HG03095 (cell line): ENCODE measurements at regions not wholly inside any gene's neighbourhood (a gene's known extent, or its start where the extent isn't known, plus 50 kb on each side); places are given as distances from the start of the nearest gene placed in this dataset.
"Not testable (repeated sequence)": the region's sequence is repeated elsewhere in the genome, so short reads cannot be mapped to it uniquely, and the experiment has no call there.

Experiments used
- ATAC-seq: cut with Tn5 transposase; IDR thresholded peaks from one replicate; pipeline ENCODE4 v1.9.1; 2021; ENCODE audit warnings: moderate library complexity; ENCODE audit not compliant: unreplicated experiment

- no peak for ATAC-seq
Observed at GRCh38 chr6:22738194-22738593, 168.8 kb downstream of the HDGFL1 start.

DNA sequence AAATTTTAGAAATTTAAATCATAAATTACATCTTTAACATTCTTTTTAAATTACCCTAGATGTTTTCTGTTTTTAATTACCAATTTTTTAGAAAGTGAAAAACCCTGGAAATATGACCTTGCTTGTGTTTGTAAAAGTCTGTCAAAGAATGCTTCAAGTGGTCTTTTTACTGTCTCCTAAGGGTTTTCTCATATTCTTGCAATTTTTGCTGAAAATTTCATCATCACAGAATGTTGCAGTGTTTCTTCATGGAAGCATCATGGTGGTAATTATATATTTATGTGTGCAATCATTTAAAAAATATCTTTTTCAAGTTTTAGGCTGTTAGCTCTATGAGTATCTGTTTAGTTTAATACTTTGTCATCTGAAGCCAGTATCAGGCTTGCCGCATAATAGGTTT lies 178.2 kb downstream of the HDGFL1 start:
- ATAC-seq, result no peak

DNA sequence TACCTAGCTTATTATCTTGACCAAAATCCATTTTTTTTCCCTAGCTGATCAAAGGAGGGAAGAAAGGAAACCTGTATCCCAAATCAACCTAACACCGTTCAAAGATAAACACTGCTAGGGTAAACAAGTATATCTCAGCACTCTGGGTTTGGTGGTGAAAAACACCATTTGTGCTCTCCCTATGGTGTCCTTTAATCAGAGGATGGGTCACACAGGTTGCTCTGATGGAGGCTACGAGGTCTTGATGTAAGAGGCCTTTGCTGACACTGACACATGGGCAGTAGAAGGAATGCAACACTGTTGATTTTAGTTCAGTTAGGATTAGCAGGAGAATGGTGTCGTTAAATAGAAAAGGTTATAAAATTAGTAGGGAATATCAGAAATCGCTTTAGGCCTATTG lies 179.3 kb downstream of the HDGFL1 start:
- no peak for ATAC-seq

DNA sequence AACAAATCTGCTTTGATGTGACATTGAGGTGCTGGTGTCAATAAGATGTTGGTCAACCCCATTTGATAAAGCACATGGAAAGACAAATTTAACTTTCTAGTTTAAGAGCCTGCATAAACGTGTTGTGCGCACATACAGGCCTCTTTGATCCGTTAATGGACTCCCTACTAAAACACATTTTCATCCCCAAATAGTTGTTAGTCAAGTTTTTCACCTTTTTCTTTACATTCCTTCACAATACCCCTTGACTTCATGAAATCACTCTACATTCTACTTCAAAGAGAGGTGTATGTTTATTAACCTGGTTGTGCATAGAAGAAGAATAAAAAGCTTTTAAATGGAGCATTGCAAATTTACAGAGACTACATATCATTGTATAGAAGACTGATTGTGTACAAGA lies 180.3 kb downstream of the HDGFL1 start:
- no peak for ATAC-seq

GRCh38 chr6:22751223-22751622 lies 181.9 kb downstream of the HDGFL1 start:
- ATAC-seq, result no peak

DNA sequence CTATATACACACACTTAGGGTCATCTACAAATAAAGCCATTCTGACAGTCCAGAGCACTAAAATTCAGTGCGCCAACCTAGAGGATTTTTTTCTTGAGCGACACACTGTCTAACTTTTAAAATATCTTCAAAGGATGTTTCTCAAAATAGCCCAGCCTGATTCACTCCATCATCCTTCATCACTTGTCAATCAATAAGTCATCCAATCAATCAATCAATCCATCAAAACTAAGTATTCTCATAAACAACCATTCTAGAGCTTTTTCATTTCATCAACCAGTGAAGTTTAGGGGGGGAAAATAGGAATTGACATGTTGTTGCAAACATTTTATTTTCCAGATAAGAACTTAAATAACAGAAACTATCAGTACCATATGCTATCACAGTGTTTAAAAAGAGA lies 183.2 kb downstream of the HDGFL1 start:
- ATAC-seq, result no peak

DNA sequence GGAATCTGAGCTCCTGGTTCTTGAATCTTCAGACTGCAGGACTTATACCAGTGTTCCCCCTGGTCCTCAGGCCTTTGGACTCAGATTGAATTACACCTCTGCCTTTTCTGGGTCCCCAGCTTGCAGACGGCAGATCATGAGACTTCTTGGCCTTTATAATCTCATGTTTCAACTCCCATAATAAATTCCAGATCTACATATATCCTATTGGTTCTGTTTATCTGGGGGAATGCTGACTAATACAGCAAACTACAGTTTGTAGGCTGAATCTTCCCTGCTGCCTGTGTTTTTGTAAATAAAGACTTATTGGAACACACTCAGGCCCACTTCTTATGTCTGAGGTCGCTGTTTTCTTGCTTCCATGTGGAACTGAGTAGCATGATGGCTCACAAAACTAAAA lies 184.7 kb downstream of the HDGFL1 start:
- ATAC-seq, result no peak

- no peak for ATAC-seq
Observed at GRCh38 chr6:22755605-22756004, 186.2 kb downstream of the HDGFL1 start.

DNA sequence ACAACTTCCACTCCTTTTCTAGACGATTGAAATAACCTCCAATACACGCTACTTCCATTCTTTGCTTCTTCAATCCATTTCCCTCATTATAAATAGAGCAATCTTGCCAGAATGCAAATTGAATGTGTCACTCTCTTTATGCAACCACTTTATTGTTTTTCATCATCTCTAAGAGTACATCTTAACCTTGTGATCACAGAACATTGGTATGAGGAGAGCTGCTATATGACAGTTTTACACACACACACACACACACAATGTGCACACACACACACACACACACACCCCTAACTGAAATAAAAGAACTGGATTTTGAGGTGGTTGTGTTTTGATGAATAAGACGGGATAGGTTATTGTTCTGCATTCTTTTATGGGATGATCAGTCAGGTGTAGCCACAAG lies 187.0 kb downstream of the HDGFL1 start:
- no peak for ATAC-seq

DNA sequence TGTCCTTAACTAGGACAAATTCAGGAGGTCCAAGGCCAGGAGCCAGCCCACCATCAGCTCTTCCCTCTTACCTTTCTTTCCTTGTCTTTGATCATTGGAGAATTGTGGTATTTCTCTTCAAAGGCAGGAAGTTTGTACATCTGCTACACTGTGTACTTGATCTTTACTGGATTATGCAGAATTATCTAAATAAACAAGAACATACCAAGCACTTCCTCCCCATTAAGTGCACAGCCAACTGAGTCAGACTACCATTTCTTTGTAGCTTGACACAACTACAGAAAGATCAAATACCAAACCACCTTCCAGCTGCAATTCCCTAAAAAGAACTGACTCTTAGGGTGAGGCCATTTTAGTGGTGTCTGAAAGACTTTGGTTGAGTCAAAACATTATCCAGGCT lies 195.1 kb downstream of the HDGFL1 start:
- ATAC-seq, result no peak

- ATAC-seq, result no peak
Observed at GRCh38 chr6:22765015-22765414, 195.6 kb downstream of the HDGFL1 start.

GRCh38 chr6:22766979-22767378 lies 197.6 kb downstream of the HDGFL1 start:
- no peak for ATAC-seq

- no peak for ATAC-seq
Observed at GRCh38 chr6:22770054-22770453, 200.7 kb downstream of the HDGFL1 start.

GRCh38 chr6:22774129-22774528 lies 204.8 kb downstream of the HDGFL1 start:
- no peak for ATAC-seq

DNA sequence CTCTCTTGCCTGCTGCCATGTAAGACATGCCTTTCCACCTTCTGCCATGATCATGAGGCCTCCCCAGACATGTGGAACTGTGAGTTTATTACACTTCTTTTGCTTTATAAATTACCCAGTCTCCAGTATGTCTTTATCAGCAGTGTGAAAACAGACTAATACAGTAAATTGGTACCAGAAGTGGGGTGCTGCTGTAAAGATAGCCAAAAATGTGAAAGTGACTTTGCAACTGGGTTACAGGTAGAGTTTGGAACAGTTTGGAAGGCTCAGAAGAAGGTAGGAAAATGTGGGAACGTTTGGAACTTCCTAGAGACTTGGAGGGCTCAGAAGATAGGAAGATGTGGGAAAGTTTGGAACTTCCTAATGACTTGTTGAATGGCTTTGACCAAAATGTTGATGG lies 209.1 kb downstream of the HDGFL1 start:
- not testable (repeated sequence) for ATAC-seq

GRCh38 chr6:22779062-22779461 lies 209.7 kb downstream of the HDGFL1 start:
- no peak for ATAC-seq

GRCh38 chr6:22783931-22784330 lies 214.6 kb downstream of the HDGFL1 start:
- no peak for ATAC-seq

DNA sequence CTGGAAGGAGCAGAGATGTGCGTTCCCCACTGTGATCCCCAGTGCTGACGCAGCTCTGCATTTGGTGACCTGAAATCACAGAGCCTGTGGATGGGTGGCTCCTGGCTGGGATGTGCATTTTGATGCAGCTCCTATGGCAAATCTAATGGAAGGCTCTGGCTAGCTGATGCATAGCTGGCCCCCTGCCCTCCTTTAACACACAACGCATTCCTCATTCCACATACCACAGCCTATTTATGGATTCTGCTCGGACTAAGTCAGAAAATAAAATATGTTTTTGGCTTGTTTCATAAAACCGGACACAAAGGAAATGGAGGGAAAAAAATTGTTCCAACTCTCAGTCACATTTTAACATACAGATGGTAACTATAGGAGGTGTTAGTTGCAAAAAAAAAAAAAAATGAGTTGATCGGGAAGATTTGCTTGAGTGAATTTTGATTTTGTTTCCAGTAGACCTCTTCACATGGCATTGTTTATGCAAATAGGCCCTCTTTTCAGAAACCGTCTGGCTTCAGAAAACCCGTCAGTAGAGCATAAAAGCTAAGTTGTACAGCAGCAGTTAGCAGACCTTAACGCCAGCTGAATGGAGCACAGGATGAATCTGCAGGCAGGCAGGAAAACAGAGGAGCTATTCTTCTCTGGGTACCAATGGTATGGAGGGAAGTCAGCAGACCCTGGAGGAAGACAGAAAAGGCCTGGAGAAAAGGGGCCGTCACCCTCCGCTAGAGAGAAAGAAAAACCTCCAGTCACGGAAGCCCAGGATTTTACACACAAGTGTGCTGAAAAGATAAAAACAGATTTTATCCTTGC lies 215.4 kb downstream of the HDGFL1 start:
- no peak for ATAC-seq

- ATAC-seq, result no peak
Observed at GRCh38 chr6:22788038-22788437, 218.7 kb downstream of the HDGFL1 start.

DNA sequence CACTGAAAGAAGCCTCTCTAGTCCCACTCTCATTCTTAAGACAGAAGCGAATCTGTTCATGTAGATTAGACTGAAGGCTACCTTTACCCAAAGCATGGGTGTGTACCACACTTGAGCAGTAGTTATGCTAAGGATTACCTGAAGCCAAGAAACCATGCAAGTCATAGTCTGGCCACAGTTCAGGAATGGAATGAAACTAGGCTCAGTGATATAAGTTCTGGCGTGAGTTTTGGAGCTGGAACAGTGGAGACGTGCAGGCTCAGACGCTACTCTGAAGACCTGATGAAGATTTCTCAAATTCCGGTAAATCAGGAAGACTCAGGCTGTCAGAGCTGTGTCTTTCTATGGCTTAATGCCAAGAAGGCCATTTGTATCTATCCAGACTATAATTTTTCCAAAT lies 219.9 kb downstream of the HDGFL1 start:
- ATAC-seq, result no peak

- no peak for ATAC-seq
Observed at GRCh38 chr6:22794844-22795243, 225.5 kb downstream of the HDGFL1 start.

DNA sequence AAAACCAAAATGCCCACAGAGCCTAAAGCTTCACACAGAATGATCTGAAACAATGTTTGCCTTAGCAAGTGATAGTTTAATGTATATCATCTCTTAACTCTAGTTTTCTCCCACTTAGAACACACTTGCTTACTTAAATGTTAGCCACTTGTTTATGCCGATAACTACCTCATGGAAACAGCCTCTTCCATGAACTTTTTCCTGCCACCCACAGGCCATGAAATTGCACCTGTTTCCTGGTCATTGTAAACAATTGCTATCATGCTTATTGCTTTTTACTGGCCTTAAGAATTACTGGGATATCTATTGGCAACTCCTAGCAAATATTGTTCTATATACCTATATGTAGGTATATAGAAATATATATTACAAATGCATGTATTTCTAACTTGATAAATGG lies 231.1 kb downstream of the HDGFL1 start:
- ATAC-seq, result no peak

DNA sequence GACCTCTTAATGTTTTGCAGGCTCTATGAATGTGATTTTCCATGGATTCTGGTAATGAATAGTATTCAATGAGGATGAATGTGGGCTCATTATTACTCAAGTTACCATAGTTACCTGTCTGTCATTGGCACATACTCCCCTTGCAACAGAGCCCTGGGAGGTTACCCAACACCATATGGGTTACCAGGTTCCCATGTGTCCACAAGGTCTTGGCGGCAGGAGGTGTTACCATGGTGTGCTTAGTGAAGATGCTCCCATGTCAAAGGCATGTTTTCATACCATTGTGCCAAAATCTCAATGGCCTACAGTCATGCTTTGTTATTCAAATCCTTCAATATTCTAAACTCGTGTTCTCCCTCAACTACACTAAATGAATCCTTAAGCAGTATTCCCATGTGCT lies 232.5 kb downstream of the HDGFL1 start:
- no peak for ATAC-seq
